Ishikawa (cell line): ENCODE measurements at regions not wholly inside any gene's neighbourhood (a gene's known extent, or its start where the extent isn't known, plus 50 kb on each side); places are given as distances from the start of the nearest gene placed in this dataset.

ENCODE experiments used
- CEBPB ChIP-seq: IDR thresholded peaks from 2 replicates; pipeline ENCODE4 v1.6.1; 2012
- CREB1 ChIP-seq: IDR thresholded peaks from 2 replicates; pipeline ENCODE4 v1.6.1; 2012; ENCODE audit warnings: low read depth
- EGR1 ChIP-seq: IDR thresholded peaks from 2 replicates; pipeline ENCODE4 v1.6.1; 2012
- EP300 ChIP-seq: IDR thresholded peaks from 2 replicates; pipeline ENCODE4 v1.6.1; 2012; ENCODE audit warnings: borderline replicate concordance
- FOXM1 ChIP-seq: IDR thresholded peaks from 2 replicates; pipeline ENCODE4 v1.6.1; 2012; ENCODE audit warnings: low read depth, borderline replicate concordance
- MAX ChIP-seq: IDR thresholded peaks from 2 replicates; pipeline ENCODE4 v1.6.1; 2012
- NFIC ChIP-seq: IDR thresholded peaks from 2 replicates; pipeline ENCODE4 v1.6.1; 2012
- RAD21 ChIP-seq: IDR thresholded peaks from 2 replicates; pipeline ENCODE4 v1.6.1; 2012; ENCODE audit warnings: low read depth
- REST ChIP-seq: IDR thresholded peaks from 2 replicates; pipeline ENCODE4 v1.6.1; 2012; ENCODE audit warnings: low read depth, mild to moderate bottlenecking
- TAF1 ChIP-seq: IDR thresholded peaks from 2 replicates; pipeline ENCODE4 v1.6.1; 2012; ENCODE audit warnings: low read depth, mild to moderate bottlenecking
- TCF12 ChIP-seq: IDR thresholded peaks from 2 replicates; pipeline ENCODE4 v1.6.1; 2012; ENCODE audit warnings: low read depth
- TEAD4 ChIP-seq: IDR thresholded peaks from 2 replicates; pipeline ENCODE4 v1.6.1; 2012
- USF1 ChIP-seq: IDR thresholded peaks from 2 replicates; pipeline ENCODE4 v1.6.1; 2012
- YY1 ChIP-seq: IDR thresholded peaks from 2 replicates; pipeline ENCODE4 v1.6.1; 2012; ENCODE audit warnings: low read depth
- ZBTB7A ChIP-seq: IDR thresholded peaks from 2 replicates; pipeline ENCODE4 v1.6.1; 2012; ENCODE audit warnings: low read depth

GRCh38 chr11:22433094-22433455 lies 94.9 kb downstream of the SLC17A6 start:
- TF ChIP-seq USF1 = no peak
- TF ChIP-seq TEAD4 = no peak
- no peak for TF ChIP-seq EP300
- no peak for TF ChIP-seq TAF1
- TF ChIP-seq YY1 = no peak
- no peak for TF ChIP-seq EGR1
- TF ChIP-seq CREB1 = no peak
- no peak for TF ChIP-seq RAD21

GRCh38 chr11:22432291-22433093 lies 94.3 kb downstream of the SLC17A6 start:
- TF ChIP-seq EGR1 = no peak
- TF ChIP-seq TCF12 = no peak
- no peak for TF ChIP-seq ZBTB7A
- TF ChIP-seq YY1 = no peak
- TF ChIP-seq CREB1 = no peak
- no peak for TF ChIP-seq FOXM1
- TF ChIP-seq NFIC = no peak
- no peak for TF ChIP-seq EP300
- TF ChIP-seq REST = no peak
- no peak for TF ChIP-seq USF1

GRCh38 chr11:22431106-22431505 lies 92.9 kb downstream of the SLC17A6 start:
- TF ChIP-seq TCF12 (no peak), USF1 (no peak), EP300 (no peak)

- TF ChIP-seq REST (no peak), EGR1 (no peak), CREB1 (no peak), FOXM1 (no peak), YY1 (no peak), MAX (no peak), USF1 (no peak), ZBTB7A (no peak), TCF12 (no peak), RAD21 (no peak), TEAD4 (no peak)
Observed at GRCh38 chr11:22430639-22431038, 92.5 kb downstream of the SLC17A6 start.

- TF ChIP-seq NFIC (no peak), CEBPB (no peak), RAD21 (no peak), TAF1 (no peak), MAX (no peak), TCF12 (no peak), REST (no peak), EP300 (no peak), EGR1 (no peak), YY1 (no peak), TEAD4 (no peak), FOXM1 (no peak), CREB1 (no peak), ZBTB7A (no peak), USF1 (no peak)
Observed at GRCh38 chr11:22430141-22430541, 92.0 kb downstream of the SLC17A6 start.
